ENCODE measurements at regions not wholly inside any gene's neighbourhood (a gene's known extent, or its start where the extent isn't known, plus 50 kb on each side); places are given as distances from the start of the nearest gene placed in this dataset.

GRCh38 chr2:77796397-77796796, 274.2 kb upstream of the LRRTM4 start:
- H3K36me3 ChIP-seq (ENCODE audit: insufficient read depth, low read length, poor library complexity, severe bottlenecking), result no peaks in the 10 kb centered on the region
- TF ChIP-seq EZH2 (IDR thresholded peaks at IDR 0.05; ENCODE audit: borderline replicate concordance, low read depth, low read length, poor library complexity, severe bottlenecking), result no peak
- TF ChIP-seq CTCF (conservative IDR thresholded peaks at IDR 0.05; ENCODE audit: low read depth, low read length), result peak; percentile 51
- H3K27me3 ChIP-seq (replicated peaks; ENCODE audit: insufficient read depth, low read depth, low read length, poor library complexity), result no peaks in the 10 kb centered on the region
- DNase-seq (ENCODE audit: low spot score), result peak; percentile 54
- H3K9me3 ChIP-seq (ENCODE audit: low read depth, low read length, poor library complexity, severe bottlenecking), result peaks cover 8% of the 10 kb centered on the region
- H3K4me1 ChIP-seq (ENCODE audit: insufficient read depth, low read length, poor library complexity, severe bottlenecking), result no peaks in the 10 kb centered on the region
- CTCF ChIA-PET, result no interaction called here
- BruUV-seq (replicated peaks), result no TSS peak
- no peak overlapping the region for H3K27ac ChIP-seq (ENCODE audit: low read depth, low read length, poor library complexity, severe bottlenecking)
- POLR2A ChIA-PET (ENCODE audit: low non-redundant PET), result no interaction called here
- H3K4me3 ChIP-seq (ENCODE audit: low read depth, low read length, poor library complexity, severe bottlenecking), result no peak overlapping the region
- intact Hi-C loops (cut with micrococcal nuclease; ENCODE audit: unreplicated experiment), result loop anchor here (2.0 kb wide), 1 partner anchor 266 kb away; no protein-coding TSS in a partner anchor

- Histone ChIP-seq H3K27me3 (replicated peaks; ENCODE audit: insufficient read depth, low read depth, low read length, poor library complexity) (no peaks in the 10 kb centered on the region), H3K4me1 (ENCODE audit: insufficient read depth, low read length, poor library complexity, severe bottlenecking) (no peaks in the 10 kb centered on the region), H3K36me3 (ENCODE audit: insufficient read depth, low read length, poor library complexity, severe bottlenecking) (no peaks in the 10 kb centered on the region), H3K9me3 (ENCODE audit: low read depth, low read length, poor library complexity, severe bottlenecking) (peaks cover 8% of the 10 kb centered on the region), H3K4me3 (ENCODE audit: low read depth, low read length, poor library complexity, severe bottlenecking) (no peak overlapping the region), H3K27ac (ENCODE audit: low read depth, low read length, poor library complexity, severe bottlenecking) (no peak overlapping the region)
- BruUV-seq (replicated peaks), result no TSS peak
- CTCF ChIA-PET, result interaction anchor here (0.6 kb wide), 1 partner anchor 275 kb away, joined by 3 read pairs; the partner anchor contains the start of gene LRRTM4
- DNase-seq (ENCODE audit: low spot score), result peak; percentile 82
- POLR2A ChIA-PET (ENCODE audit: low non-redundant PET), result interaction anchor here (0.6 kb wide), 1 partner anchor 174 kb away, joined by 4 read pairs; no protein-coding TSS in a partner anchor
- intact Hi-C loops (cut with micrococcal nuclease; ENCODE audit: unreplicated experiment), result loop anchor here (2.0 kb wide), 1 partner anchor 266 kb away; no protein-coding TSS in a partner anchor
- TF ChIP-seq EZH2 (IDR thresholded peaks at IDR 0.05; ENCODE audit: borderline replicate concordance, low read depth, low read length, poor library complexity, severe bottlenecking), result no peak
- TF ChIP-seq CTCF (conservative IDR thresholded peaks at IDR 0.05; ENCODE audit: low read depth, low read length), result no peak
Measured at GRCh38 chr2:77797088-77797487, 274.9 kb upstream of the LRRTM4 start.

GRCh38 chr2:77800410-77800809, 278.2 kb upstream of the LRRTM4 start:
- POLR2A ChIA-PET (ENCODE audit: low non-redundant PET), result no interaction called here
- no TSS peak for BruUV-seq (replicated peaks)

More at GRCh38 chr2:77800410-77800809, 278.2 kb upstream of the LRRTM4 start:
- H3K27ac ChIP-seq (ENCODE audit: low read depth, low read length, poor library complexity, severe bottlenecking), result no peak overlapping the region
- no peak overlapping the region for H3K4me3 ChIP-seq (ENCODE audit: low read depth, low read length, poor library complexity, severe bottlenecking)
- H3K27me3 ChIP-seq (replicated peaks; ENCODE audit: insufficient read depth, low read depth, low read length, poor library complexity), result no peaks in the 10 kb centered on the region
- peaks cover 8% of the 10 kb centered on the region for H3K9me3 ChIP-seq (ENCODE audit: low read depth, low read length, poor library complexity, severe bottlenecking)
- intact Hi-C loops (cut with micrococcal nuclease; ENCODE audit: unreplicated experiment), result no loop called here
- DNase-seq (ENCODE audit: low spot score), result no peak
- CTCF ChIA-PET, result no interaction called here
- H3K36me3 ChIP-seq (ENCODE audit: insufficient read depth, low read length, poor library complexity, severe bottlenecking), result no peaks in the 10 kb centered on the region
- H3K4me1 ChIP-seq (ENCODE audit: insufficient read depth, low read length, poor library complexity, severe bottlenecking), result no peaks in the 10 kb centered on the region
- TF ChIP-seq CTCF (conservative IDR thresholded peaks at IDR 0.05; ENCODE audit: low read depth, low read length) (no peak), EZH2 (IDR thresholded peaks at IDR 0.05; ENCODE audit: borderline replicate concordance, low read depth, low read length, poor library complexity, severe bottlenecking) (no peak)

Data from A673 (cell line).